HepG2 (cell line): ENCODE measurements at regions not wholly inside any gene's neighbourhood (a gene's known extent, or its start where the extent isn't known, plus 50 kb on each side); places are given as distances from the start of the nearest gene placed in this dataset.

Experiments
- ATAC-seq: fragments of 200-7000 bp; cut with Tn5 transposase; 3 replicates; pipeline ENCODE4 v1.9.1; 2020; ENCODE audit warnings: mild to moderate bottlenecking, moderate library complexity
- BruUV-seq: library from RNA; stranded (reverse); fragments of 400-500 nt; replicated peaks from 2 replicates; lab custom pipeline; 2021; lab: Mats Ljungman, UMichigan
- CTCF ChIA-PET: fragments of 300-600 bp; formaldehyde crosslinking; extraction: SDS; loops from one replicate; lab custom pipeline; 2021; ENCODE audit warnings: low total read pairs, inconsistent platforms, low intra/inter-chr PET ratio; lab: Yijun Ruan, JAX
- POLR2A ChIA-PET: fragments of 350-600 bp; sonication (Branson Sonifier 250); formaldehyde crosslinking; loops from one replicate; lab custom pipeline; 2020; ENCODE audit warnings: antibody characterized with exemption, inconsistent platforms; lab: Yijun Ruan, JAX
- DNase-seq: peaks from one replicate; pipeline ENCODE4 v3.0.0-alpha.2; 2015; ENCODE audit warnings: low spot score
- FAIRE-seq: peaks from 3 replicates; lab custom pipeline; 2011; peaks lifted over from hg19 to GRCh38; lab: Jason Lieb, UNC
- H2AFZ ChIP-seq: one replicate; pipeline ENCODE4 v1.6.1; 2011; ENCODE audit warnings: low read length, inconsistent platforms
- H3K27ac ChIP-seq: fragments of 300-600 bp; 3 replicates; pipeline ENCODE4 v1.8.0; 2011; ENCODE audit warnings: mixed run types, mild to moderate bottlenecking, mixed read lengths, low read length, inconsistent platforms; ENCODE audit not compliant: insufficient read depth; ENCODE audit errors: extremely low read length
- H3K27me3 ChIP-seq, 2 experiments: fragments of 200-600 bp in 1 of 2; 2 replicates in 1 of 2; 3 replicates in 1 of 2; pipeline versions ENCODE4 v1.6.0 to v1.8.0; 2011; ENCODE audit warnings: low read length in 2 of 2, mild to moderate bottlenecking in 2 of 2, moderate library complexity in 2 of 2, inconsistent platforms in 1 of 2; ENCODE audit not compliant: insufficient read depth in 2 of 2, control insufficient read depth in 1 of 2
- H3K36me3 ChIP-seq, 2 experiments: fragments of 200-600 bp in 1 of 2; replicated peaks in 1 of 2; 2 replicates in 1 of 2; 3 replicates in 1 of 2; pipeline versions ENCODE4 v1.5.1 to v1.8.0; 2011; ENCODE audit warnings: low read length in 2 of 2, inconsistent platforms in 1 of 2; ENCODE audit not compliant: insufficient read depth in 2 of 2, control insufficient read depth in 1 of 2
- H3K4me1 ChIP-seq: 2 replicates; pipeline ENCODE4 v1.5.1; 2012; ENCODE audit warnings: low read length, inconsistent platforms; ENCODE audit not compliant: insufficient read depth
- H3K4me2 ChIP-seq: 2 replicates; pipeline ENCODE4 v1.6.0; 2011; ENCODE audit warnings: low read depth, low read length, inconsistent platforms
- H3K4me3 ChIP-seq, 3 experiments: fragments of 200-600 bp in 1 of 3; sonication (generic), shearing (Covaris generic) in 1 of 3; replicated peaks in 1 of 3; 2 replicates each; pipeline ENCODE4 v1.5.1; 2011 to 2016; ENCODE audit warnings: low read length in 3 of 3, inconsistent platforms in 2 of 3, low read depth in 2 of 3, mild to moderate bottlenecking in 2 of 3, control low read depth in 1 of 3, mixed read lengths in 1 of 3; ENCODE audit not compliant: insufficient read depth in 1 of 3
- H3K79me2 ChIP-seq: one replicate; pipeline ENCODE4 v1.6.1; 2011; ENCODE audit warnings: low read length, inconsistent platforms; ENCODE audit not compliant: insufficient read depth
- H3K9ac ChIP-seq: 2 replicates; pipeline ENCODE4 v1.6.0; 2011; ENCODE audit warnings: mild to moderate bottlenecking, low read depth, low read length, inconsistent platforms; ENCODE audit not compliant: insufficient read depth
- H3K9me3 ChIP-seq: 2 replicates; pipeline ENCODE4 v1.5.1; 2012; ENCODE audit warnings: mild to moderate bottlenecking, low read length
- H4K20me1 ChIP-seq: 2 replicates; pipeline ENCODE4 v1.6.0; 2011; ENCODE audit warnings: inconsistent platforms, mild to moderate bottlenecking, low read length, moderate library complexity; ENCODE audit not compliant: insufficient read depth
- ATF7 ChIP-seq, 2 experiments: fragments of 450-650 bp in 1 of 2; sonication (generic) in 1 of 2; formaldehyde crosslinking in 1 of 2; IDR thresholded peaks; 2 replicates each; pipeline versions ENCODE4 v1.4.0 to v1.6.1; 2016 to 2020; ENCODE audit warnings: antibody characterized with exemption in 1 of 2, mild to moderate bottlenecking in 1 of 2, missing genetic modification reagents in 1 of 2
- EZH2 ChIP-seq: conservative IDR thresholded peaks from 2 replicates; pipeline ENCODE4 v1.6.1; 2012; ENCODE audit warnings: mild to moderate bottlenecking, low read depth, low read length, moderate library complexity
- FOSL1 ChIP-seq: sonication (generic); formaldehyde crosslinking; IDR thresholded peaks from 2 replicates; pipeline ENCODE4 v1.9.0; 2021; ENCODE audit warnings: missing genetic modification reagents, borderline replicate concordance
- IKZF1 ChIP-seq: fragments of 450-650 bp; IDR thresholded peaks from 2 replicates; pipeline ENCODE4 v1.7.1; 2016
- KAT2B ChIP-seq: fragments of 150-350 bp; IDR thresholded peaks from 2 replicates; pipeline ENCODE4 v1.6.1; 2014; ENCODE audit warnings: low read depth, low read length, borderline replicate concordance
- MTF2 ChIP-seq: sonication (generic); formaldehyde crosslinking; IDR thresholded peaks from 2 replicates; pipeline ENCODE4 v1.5.0; 2020; ENCODE audit warnings: missing genetic modification reagents, borderline replicate concordance
- SKIL ChIP-seq: sonication (generic); formaldehyde crosslinking; IDR thresholded peaks from 2 replicates; pipeline ENCODE4 v1.8.0; 2022; ENCODE audit warnings: missing genetic modification reagents, mild to moderate bottlenecking, moderate library complexity, borderline replicate concordance
- TOE1 ChIP-seq: sonication (generic); formaldehyde crosslinking; IDR thresholded peaks from 2 replicates; pipeline ENCODE4 v1.4.0; 2020; ENCODE audit warnings: mild to moderate bottlenecking, missing genetic modification reagents
- YEATS2 ChIP-seq: sonication (generic); formaldehyde crosslinking; IDR thresholded peaks from 2 replicates; pipeline ENCODE4 v1.4.0; 2020; ENCODE audit warnings: missing genetic modification reagents, borderline replicate concordance
- ZNF235 ChIP-seq: sonication (generic); formaldehyde crosslinking; IDR thresholded peaks from 2 replicates; pipeline ENCODE4 v1.8.1; 2023; ENCODE audit warnings: mild to moderate bottlenecking, missing genetic modification reagents, borderline replicate concordance
- ZNF274 ChIP-seq: sonication (generic); formaldehyde crosslinking; IDR thresholded peaks from 2 replicates; pipeline ENCODE4 v1.5.1; 2020; ENCODE audit warnings: mild to moderate bottlenecking, missing genetic modification reagents
- ZNF317 ChIP-seq: sonication (generic); formaldehyde crosslinking; IDR thresholded peaks from 2 replicates; pipeline ENCODE4 v1.5.0; 2020; ENCODE audit warnings: mild to moderate bottlenecking, missing genetic modification reagents
- ZNF333 ChIP-seq: sonication (generic); formaldehyde crosslinking; IDR thresholded peaks from 2 replicates; pipeline ENCODE4 v1.4.0; 2020; ENCODE audit warnings: mild to moderate bottlenecking, missing genetic modification reagents, borderline replicate concordance
- ZNF709 ChIP-seq: sonication (generic); formaldehyde crosslinking; IDR thresholded peaks from 2 replicates; pipeline ENCODE4 v1.5.0; 2020; ENCODE audit warnings: mild to moderate bottlenecking, missing genetic modification reagents
- ZNF724P ChIP-seq: sonication (generic); formaldehyde crosslinking; IDR thresholded peaks from 2 replicates; pipeline ENCODE4 v1.8.0; 2022; ENCODE audit warnings: missing genetic modification reagents, borderline replicate concordance
- ZSCAN31 ChIP-seq: sonication (generic); formaldehyde crosslinking; IDR thresholded peaks from 2 replicates; pipeline ENCODE4 v1.5.0; 2020; ENCODE audit warnings: low read depth, mild to moderate bottlenecking, missing genetic modification reagents
- WGBS: methylation state at CpG from one replicate; pipeline ENCODE4 v1.1.6; 2017; ENCODE audit warnings: low lambda C conversion rate; 5-methylcytosine and 5-hydroxymethylcytosine counted together
- in situ Hi-C: cut with HindIII; loops from 2 replicates; pipeline ENCODE4 v1.10.0; 2017; ENCODE audit warnings: low pct_unique_long_range_greater_than_20kb; ENCODE audit not compliant: extremely low pct_ligation_motif_present
- intact Hi-C: fragments of 100-400 bp; cut with micrococcal nuclease; formaldehyde crosslinking; loops from one replicate; pipeline ENCODE4 v1.10.0; 2022; ENCODE audit not compliant: unreplicated experiment

GRCh38 chr13:80680786-80681366, 339.9 kb upstream of the SPRY2 start:
- WGBS = 0% methylated on average over 1 of the region's 1 CpG
- Histone ChIP-seq H3K9ac (no peak overlapping the region), H3K36me3 (no peaks in the 10 kb centered on the region), H3K27ac (no peak overlapping the region), H3K4me1 (no peaks in the 10 kb centered on the region), H3K27me3 (no peaks in the 10 kb centered on the region)
- no TSS peak for BruUV-seq
- TF ChIP-seq ZNF709 (CRISPR knock-in tag) (no peak), ATF7 (IDR thresholded peaks at IDR 0.05) (peak; percentile 12; the same call in 1 of the 2 replicates), ATF7 (CRISPR knock-in tag; IDR thresholded peaks at IDR 0.05) (no peak)
- TF ChIP-seq, all 625 proteins: peak for 1
- in situ Hi-C loops = no loop called here
- FAIRE-seq = no peak
- ChIA-PET POLR2A (no interaction called here), CTCF (no interaction called here)
- Histone ChIP-seq H4K20me1 (no peaks in the 10 kb centered on the region), H3K4me3 (no peak overlapping the region), H3K4me2 (no peak overlapping the region), H2AFZ (no peak overlapping the region), H3K79me2 (no peaks in the 10 kb centered on the region), H3K9me3 (peaks cover 67% of the 10 kb centered on the region)
- no peak for DNase-seq
- intact Hi-C loops = no loop called here
- no peak for ATAC-seq

GRCh38 chr13:80679423-80679822, 338.5 kb upstream of the SPRY2 start:
- ChIA-PET POLR2A (no interaction called here), CTCF (no interaction called here)
- H3K9ac ChIP-seq = no peak overlapping the region
- no peaks in the 10 kb centered on the region for H3K79me2 ChIP-seq
- no peak overlapping the region for H2AFZ ChIP-seq
- H3K27me3 ChIP-seq = no peaks in the 10 kb centered on the region
- intact Hi-C loops = no loop called here
- no peaks in the 10 kb centered on the region for H3K36me3 ChIP-seq
- no peaks in the 10 kb centered on the region for H4K20me1 ChIP-seq
- no peak overlapping the region for H3K4me3 ChIP-seq
- 0% methylated on average over 1 of the region's 1 CpG for WGBS
- no peak overlapping the region for H3K4me2 ChIP-seq
- no peak for ATAC-seq
- no peaks in the 10 kb centered on the region for H3K4me1 ChIP-seq
- H3K27ac ChIP-seq = no peak overlapping the region
- in situ Hi-C loops = no loop called here
- no peak for FAIRE-seq
- TF ChIP-seq TOE1 (CRISPR knock-in tag) = no peak
- TF ChIP-seq ZNF333 (CRISPR knock-in tag) = no peak
- no peak for TF ChIP-seq MTF2 (CRISPR knock-in tag)
- TF ChIP-seq YEATS2 (CRISPR knock-in tag) = no peak
- no peak for TF ChIP-seq ZNF235 (CRISPR knock-in tag)
- no peak for TF ChIP-seq FOSL1 (CRISPR knock-in tag)
- no peak for TF ChIP-seq ZSCAN31 (CRISPR knock-in tag)
- TF ChIP-seq KAT2B = no peak
- no peak for TF ChIP-seq EZH2
- TF ChIP-seq ZNF274 (CRISPR knock-in tag) = no peak
- no peak for TF ChIP-seq ZNF724P (CRISPR knock-in tag)
- no peak for TF ChIP-seq SKIL
- TF ChIP-seq ZNF317 (CRISPR knock-in tag) = no peak
- TF ChIP-seq IKZF1 = no peak
- BruUV-seq = no TSS peak
- H3K9me3 ChIP-seq = peaks cover 57% of the 10 kb centered on the region
- DNase-seq = no peak
